LNCAP (cell line): ENCODE measurements at regions not wholly inside any gene's neighbourhood (a gene's known extent, or its start where the extent isn't known, plus 50 kb on each side); places are given as distances from the start of the nearest gene placed in this dataset.

Experiments
- CTCF ChIP-seq: fragments of 450-650 bp; IDR thresholded peaks from 2 replicates; pipeline ENCODE4 v1.5.1; 2017; ENCODE audit warnings: mild to moderate bottlenecking

GRCh38 chr1:47517946-47518345 lies 80.1 kb downstream of the FOXD2 start:
- no peak for TF ChIP-seq CTCF

GRCh38 chr1:47519491-47519890 lies 81.6 kb downstream of the FOXD2 start:
- no peak for TF ChIP-seq CTCF

- no peak for TF ChIP-seq CTCF
Measured at GRCh38 chr1:47519971-47520370, 82.1 kb downstream of the FOXD2 start.

GRCh38 chr1:47521034-47521881 lies 83.4 kb downstream of the FOXD2 start:
- TF ChIP-seq CTCF, result no peak

GRCh38 chr1:47522935-47523834 lies 85.3 kb downstream of the FOXD2 start:
- TF ChIP-seq CTCF, result no peak

- no peak for TF ChIP-seq CTCF
Measured at GRCh38 chr1:47523835-47524215, 86.0 kb downstream of the FOXD2 start.

- TF ChIP-seq CTCF, result no peak
Measured at GRCh38 chr1:47524272-47524671, 86.4 kb downstream of the FOXD2 start.
